ENCODE measurements at regions not wholly inside any gene's neighbourhood (a gene's known extent, or its start where the extent isn't known, plus 50 kb on each side); places are given as distances from the start of the nearest gene placed in this dataset.

DNA sequence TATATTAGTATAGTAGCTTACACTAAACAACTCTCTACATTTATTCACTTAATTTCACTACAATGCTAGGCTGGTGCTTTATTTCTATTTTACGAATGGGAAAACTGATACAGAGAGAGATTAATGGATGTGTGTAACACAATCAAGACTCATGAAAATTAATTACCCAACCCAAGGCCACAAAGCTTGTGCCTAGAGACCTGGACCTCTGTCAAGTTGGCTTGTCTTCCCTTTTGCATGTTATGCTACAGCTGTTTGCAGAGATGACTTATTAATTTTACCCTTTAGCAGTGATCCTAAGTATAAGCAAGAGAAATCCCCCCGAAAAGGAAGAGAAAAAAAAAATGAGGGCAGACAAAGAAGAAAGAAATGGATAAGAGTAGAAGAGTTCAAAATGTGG is 162.5 kb downstream of the C3orf38 start:
- TF ChIP-seq EZH2 (IDR thresholded peaks at IDR 0.05; ENCODE audit: borderline replicate concordance, low read length): no peak
- TF ChIP-seq, protein P1, sequence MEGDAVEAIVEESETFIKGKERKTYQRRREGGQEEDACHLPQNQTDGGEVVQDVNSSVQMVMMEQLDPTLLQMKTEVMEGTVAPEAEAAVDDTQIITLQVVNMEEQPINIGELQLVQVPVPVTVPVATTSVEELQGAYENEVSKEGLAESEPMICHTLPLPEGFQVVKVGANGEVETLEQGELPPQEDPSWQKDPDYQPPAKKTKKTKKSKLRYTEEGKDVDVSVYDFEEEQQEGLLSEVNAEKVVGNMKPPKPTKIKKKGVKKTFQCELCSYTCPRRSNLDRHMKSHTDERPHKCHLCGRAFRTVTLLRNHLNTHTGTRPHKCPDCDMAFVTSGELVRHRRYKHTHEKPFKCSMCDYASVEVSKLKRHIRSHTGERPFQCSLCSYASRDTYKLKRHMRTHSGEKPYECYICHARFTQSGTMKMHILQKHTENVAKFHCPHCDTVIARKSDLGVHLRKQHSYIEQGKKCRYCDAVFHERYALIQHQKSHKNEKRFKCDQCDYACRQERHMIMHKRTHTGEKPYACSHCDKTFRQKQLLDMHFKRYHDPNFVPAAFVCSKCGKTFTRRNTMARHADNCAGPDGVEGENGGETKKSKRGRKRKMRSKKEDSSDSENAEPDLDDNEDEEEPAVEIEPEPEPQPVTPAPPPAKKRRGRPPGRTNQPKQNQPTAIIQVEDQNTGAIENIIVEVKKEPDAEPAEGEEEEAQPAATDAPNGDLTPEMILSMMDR (conservative IDR thresholded peaks at IDR 0.05 in 1 of 2, IDR thresholded peaks at IDR 0.05 in 1 of 2; ENCODE audit: extremely low read depth in 1 of 2, insufficient read depth in 1 of 2, low read depth in 1 of 2, low read length in 2 of 2): no peak

Measured in mammary epithelial cell (primary cell).